Sigmoid colon (tissue), 6 donors: ENCODE measurements at regions not wholly inside any gene's neighbourhood (a gene's known extent, or its start where the extent isn't known, plus 50 kb on each side); places are given as distances from the start of the nearest gene placed in this dataset.

Source experiments
- DNase-seq: peaks from one replicate; pipeline ENCODE4 v3.0.0-alpha.2; 2019
- H3K27ac ChIP-seq, 4 donors: fragments of 200-600 bp; sonication (generic); one replicate each; pipeline ENCODE4 v1.5.1; 2016 to 2019; ENCODE audit warnings: mild to moderate bottlenecking in 1 of 4
- H3K27me3 ChIP-seq, 3 donors: fragments of 200-600 bp; sonication (generic); one replicate each; pipeline ENCODE4 v1.5.1; 2019; ENCODE audit warnings: mild to moderate bottlenecking in 1 of 3
- H3K36me3 ChIP-seq, 4 donors: fragments of 200-600 bp; sonication (generic); one replicate each; pipeline ENCODE4 v1.5.1; 2016 to 2019
- H3K4me1 ChIP-seq, 4 donors: fragments of 200-600 bp; sonication (generic); one replicate each; pipeline ENCODE4 v1.5.1; 2017 to 2019
- H3K4me3 ChIP-seq, 4 donors: fragments of 200-600 bp; sonication (generic); one replicate each; pipeline ENCODE4 v1.5.1; 2017 to 2019; ENCODE audit warnings: mild to moderate bottlenecking in 2 of 4, moderate library complexity in 1 of 4
- H3K9me3 ChIP-seq, 4 donors: fragments of 200-600 bp in 3 of 4; sonication (generic) in 3 of 4; one replicate each; pipeline versions ENCODE4 v1.5.1 to v1.6.1; 2013 to 2019
- EP300 ChIP-seq, 4 donors: sonication (generic); formaldehyde crosslinking; IDR thresholded peaks; one replicate each; pipeline ENCODE4 v1.6.1; 2017; ENCODE audit warnings: antibody characterized with exemption in 4 of 4
- POLR2A ChIP-seq, 2 donors: fragments of 450-650 bp; IDR thresholded peaks; one replicate each; pipeline ENCODE4 v1.6.1; 2016; ENCODE audit warnings: antibody characterized with exemption in 2 of 2, mild to moderate bottlenecking in 2 of 2, moderate library complexity in 2 of 2
- POLR2AphosphoS5 ChIP-seq, 4 donors: sonication (generic); formaldehyde crosslinking; IDR thresholded peaks; one replicate each; pipeline ENCODE4 v1.6.1; 2017; ENCODE audit warnings: antibody characterized with exemption in 4 of 4
- WGBS, 2 donors: extraction: QIAGEN DNeasy Blood & Tissue Kit; methylation state at CpG; one replicate each; pipeline ENCODE4 v1.1.7; 2013; 5-methylcytosine and 5-hydroxymethylcytosine counted together
- intact Hi-C: fragments of 100-400 bp; cut with DNase I; formaldehyde crosslinking; loops from one replicate; pipeline ENCODE4 v1.15.1; 2023
- TF ChIP-seq, protein P1 (sequence below), 4 experiments: fragments of 450-650 bp in 3 of 4; fragments of 200-600 bp in 1 of 4; IDR thresholded peaks; one replicate each; pipeline ENCODE4 v1.5.1; 2016 to 2019; ENCODE audit warnings: antibody characterized with exemption in 4 of 4, mild to moderate bottlenecking in 3 of 4, moderate library complexity in 2 of 4
- donor health status: healthy with polysubstance abuse.
- donor health status: healthy.

DNA sequence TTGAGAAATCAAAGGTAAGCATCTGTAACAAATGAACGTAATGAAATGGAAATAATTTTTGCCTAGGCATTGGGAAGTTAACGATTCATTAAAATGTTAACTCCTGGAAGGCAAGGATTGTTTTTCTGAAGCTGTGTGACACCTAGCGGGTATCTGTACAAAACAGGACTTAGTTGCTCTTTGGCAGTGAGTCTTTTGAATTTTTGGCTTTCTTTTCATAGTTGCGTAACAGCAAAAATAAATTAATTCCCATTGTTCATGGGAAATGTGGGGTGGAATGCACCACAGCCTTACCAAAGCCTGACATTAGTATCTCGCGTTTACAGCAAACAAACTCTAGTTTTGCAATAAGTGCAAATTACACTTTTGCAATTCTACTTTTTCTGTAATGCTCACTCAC lies 92.7 kb upstream of the DTNBP1 start:
- intact Hi-C loops = no loop called here
- Histone ChIP-seq H3K36me3 (no peaks in the 10 kb centered on the region), H3K4me1 (no peaks in the 10 kb centered on the region), H3K27ac (no peak overlapping the region), H3K9me3 (no peaks in the 10 kb centered on the region), H3K27me3 (no peaks in the 10 kb centered on the region), H3K4me3 (no peak overlapping the region)
- no peak for DNase-seq
- 90 to 93% methylated on average over 6 of the region's 6 CpGs for WGBS, 2 donors
- TF ChIP-seq, protein P1, sequence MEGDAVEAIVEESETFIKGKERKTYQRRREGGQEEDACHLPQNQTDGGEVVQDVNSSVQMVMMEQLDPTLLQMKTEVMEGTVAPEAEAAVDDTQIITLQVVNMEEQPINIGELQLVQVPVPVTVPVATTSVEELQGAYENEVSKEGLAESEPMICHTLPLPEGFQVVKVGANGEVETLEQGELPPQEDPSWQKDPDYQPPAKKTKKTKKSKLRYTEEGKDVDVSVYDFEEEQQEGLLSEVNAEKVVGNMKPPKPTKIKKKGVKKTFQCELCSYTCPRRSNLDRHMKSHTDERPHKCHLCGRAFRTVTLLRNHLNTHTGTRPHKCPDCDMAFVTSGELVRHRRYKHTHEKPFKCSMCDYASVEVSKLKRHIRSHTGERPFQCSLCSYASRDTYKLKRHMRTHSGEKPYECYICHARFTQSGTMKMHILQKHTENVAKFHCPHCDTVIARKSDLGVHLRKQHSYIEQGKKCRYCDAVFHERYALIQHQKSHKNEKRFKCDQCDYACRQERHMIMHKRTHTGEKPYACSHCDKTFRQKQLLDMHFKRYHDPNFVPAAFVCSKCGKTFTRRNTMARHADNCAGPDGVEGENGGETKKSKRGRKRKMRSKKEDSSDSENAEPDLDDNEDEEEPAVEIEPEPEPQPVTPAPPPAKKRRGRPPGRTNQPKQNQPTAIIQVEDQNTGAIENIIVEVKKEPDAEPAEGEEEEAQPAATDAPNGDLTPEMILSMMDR (IDR thresholded peaks at IDR 0.05) = no peak
- no peak for TF ChIP-seq POLR2AphosphoS5 (IDR thresholded peaks at IDR 0.05)
- TF ChIP-seq POLR2A (IDR thresholded peaks at IDR 0.05) = no peak
- TF ChIP-seq EP300 (IDR thresholded peaks at IDR 0.05) = no peak

DNA sequence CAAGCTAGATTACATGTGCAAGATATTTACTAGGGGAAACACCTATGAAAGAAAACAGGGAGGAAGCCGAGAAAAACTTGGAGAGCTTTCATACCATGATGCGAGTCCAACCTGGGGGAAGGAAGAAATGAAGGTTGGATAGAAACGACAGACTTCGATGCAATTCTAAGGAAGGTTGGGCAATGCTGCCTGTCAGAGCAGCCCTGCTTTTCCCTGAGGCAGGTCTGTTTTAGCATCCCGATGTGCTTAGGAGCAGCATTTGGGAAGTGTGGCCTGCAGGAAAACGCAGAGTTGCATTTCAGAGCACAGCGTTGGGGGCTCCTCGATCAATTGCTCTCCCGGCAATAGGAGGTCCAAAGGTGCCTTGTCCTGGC lies 91.9 kb upstream of the DTNBP1 start:
- no peak for DNase-seq
- intact Hi-C loops = no loop called here
- Histone ChIP-seq H3K27me3 (no peaks in the 10 kb centered on the region), H3K27ac (no peak overlapping the region), H3K4me3 (no peak overlapping the region), H3K36me3 (no peaks in the 10 kb centered on the region), H3K4me1 (no peaks in the 10 kb centered on the region), H3K9me3 (no peaks in the 10 kb centered on the region)
- WGBS, 2 donors = 94 to 97% methylated on average over 9 of the region's 9 CpGs
- TF ChIP-seq, protein P1 (IDR thresholded peaks at IDR 0.05) = no peak
- TF ChIP-seq POLR2AphosphoS5 (IDR thresholded peaks at IDR 0.05) (no peak), EP300 (IDR thresholded peaks at IDR 0.05) (no peak), POLR2A (IDR thresholded peaks at IDR 0.05) (no peak)

DNA sequence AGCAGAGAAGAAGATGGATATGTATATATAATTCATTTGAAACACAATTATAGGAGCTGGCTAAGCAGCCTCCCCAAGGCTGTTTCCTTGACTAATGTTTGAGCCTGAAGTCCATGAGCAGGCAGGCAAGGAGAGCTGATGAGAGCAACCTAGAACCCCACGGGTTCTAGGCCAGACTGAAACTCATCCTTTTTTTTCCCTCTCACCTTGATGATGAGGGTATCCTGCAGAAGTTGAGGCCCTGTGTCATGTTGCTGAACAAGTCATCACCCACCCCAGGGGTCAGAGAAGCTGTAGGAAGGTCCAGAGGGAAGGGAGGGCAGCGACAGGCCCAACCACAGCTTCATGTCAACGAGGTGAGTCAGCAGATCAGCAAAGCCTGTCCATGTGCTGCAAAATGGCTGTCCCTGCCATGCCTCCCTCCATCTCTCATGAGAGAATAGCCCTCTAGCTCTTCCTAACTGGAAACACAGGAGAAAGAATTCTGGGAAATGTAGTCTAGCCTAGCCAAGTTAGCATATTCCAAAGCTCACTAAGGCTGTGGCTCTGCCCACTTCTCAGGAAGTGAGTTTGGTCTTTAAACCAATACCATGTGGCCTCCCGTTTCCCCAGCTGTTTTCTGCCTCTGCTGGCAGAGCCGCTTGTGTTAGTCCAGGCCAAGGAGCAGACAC lies 91.3 kb upstream of the DTNBP1 start:
- Histone ChIP-seq H3K27me3 (no peaks in the 10 kb centered on the region), H3K27ac (no peak overlapping the region), H3K4me3 (no peak overlapping the region), H3K9me3 (no peaks in the 10 kb centered on the region), H3K36me3 (no peaks in the 10 kb centered on the region), H3K4me1 (no peaks in the 10 kb centered on the region)
- WGBS, 2 donors = 80% methylated on average over 5 of the region's 5 CpGs
- no peak for DNase-seq
- intact Hi-C loops = no loop called here
- TF ChIP-seq, protein P1 (IDR thresholded peaks at IDR 0.05) = no peak
- TF ChIP-seq EP300 (IDR thresholded peaks at IDR 0.05) = no peak
- no peak for TF ChIP-seq POLR2A (IDR thresholded peaks at IDR 0.05)
- TF ChIP-seq POLR2AphosphoS5 (IDR thresholded peaks at IDR 0.05) = no peak

DNA sequence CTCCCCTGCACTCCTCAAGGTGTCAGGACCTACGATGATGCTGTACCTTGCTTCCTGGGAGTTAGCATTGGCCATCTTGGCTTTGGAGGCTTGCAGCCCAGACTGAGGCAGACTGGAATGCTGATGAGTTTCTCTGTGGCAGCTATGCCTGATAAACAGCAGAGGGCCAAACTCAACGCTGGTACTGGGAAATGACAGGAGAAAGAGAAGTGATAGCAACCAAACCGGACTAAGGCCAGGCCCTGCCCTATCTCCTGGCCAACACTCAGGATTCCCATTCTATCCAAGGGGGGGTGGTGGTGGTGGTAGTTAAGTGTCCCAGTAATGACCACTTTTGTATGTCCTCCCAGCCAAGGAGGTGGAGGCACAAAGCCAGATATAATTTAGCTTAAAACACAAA lies 90.0 kb upstream of the DTNBP1 start:
- H3K4me3 ChIP-seq = no peak overlapping the region
- H3K36me3 ChIP-seq = no peaks in the 10 kb centered on the region
- TF ChIP-seq, protein P1 (IDR thresholded peaks at IDR 0.05) = no peak
- TF ChIP-seq POLR2AphosphoS5 (IDR thresholded peaks at IDR 0.05) = no peak
- TF ChIP-seq POLR2A (IDR thresholded peaks at IDR 0.05) = no peak
- TF ChIP-seq EP300 (IDR thresholded peaks at IDR 0.05) = no peak
- intact Hi-C loops = no loop called here
- no peaks in the 10 kb centered on the region for H3K27me3 ChIP-seq
- WGBS, 2 donors = 72 to 85% methylated on average over 3 of the region's 3 CpGs
- H3K4me1 ChIP-seq = no peaks in the 10 kb centered on the region
- DNase-seq = no peak
- H3K9me3 ChIP-seq = no peaks in the 10 kb centered on the region
- no peak overlapping the region for H3K27ac ChIP-seq
